NCI-H2029 treated with DMSO at 0.1 percent for 48 hours (cell line): ENCODE measurements at regions not wholly inside any gene's neighbourhood (a gene's known extent, or its start where the extent isn't known, plus 50 kb on each side); places are given as distances from the start of the nearest gene placed in this dataset.

Experiments
- DNase-seq: peaks from one replicate; lab custom pipeline; 2025; lab: John Stamatoyannopoulos, UW

DNA sequence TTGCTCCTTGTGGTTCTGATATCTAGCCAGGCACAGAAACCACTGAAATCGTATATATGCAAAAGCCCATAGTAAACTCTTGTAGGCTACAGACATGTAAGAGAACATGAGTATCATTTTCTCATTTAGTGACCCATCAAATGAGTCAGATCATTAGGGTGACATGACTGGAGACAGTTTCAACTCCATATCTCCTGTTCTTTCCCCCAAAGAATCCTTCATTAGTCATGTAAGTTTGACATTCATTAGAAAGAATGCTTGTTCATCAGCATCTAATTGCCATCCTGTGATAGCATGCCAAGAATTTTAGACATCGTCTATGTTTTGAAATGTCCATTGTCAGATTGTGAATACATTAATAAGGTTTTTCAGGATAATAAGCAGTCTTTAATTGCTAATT, 264.9 kb upstream of the TPM1 start:
- DNase-seq: no peak

DNA sequence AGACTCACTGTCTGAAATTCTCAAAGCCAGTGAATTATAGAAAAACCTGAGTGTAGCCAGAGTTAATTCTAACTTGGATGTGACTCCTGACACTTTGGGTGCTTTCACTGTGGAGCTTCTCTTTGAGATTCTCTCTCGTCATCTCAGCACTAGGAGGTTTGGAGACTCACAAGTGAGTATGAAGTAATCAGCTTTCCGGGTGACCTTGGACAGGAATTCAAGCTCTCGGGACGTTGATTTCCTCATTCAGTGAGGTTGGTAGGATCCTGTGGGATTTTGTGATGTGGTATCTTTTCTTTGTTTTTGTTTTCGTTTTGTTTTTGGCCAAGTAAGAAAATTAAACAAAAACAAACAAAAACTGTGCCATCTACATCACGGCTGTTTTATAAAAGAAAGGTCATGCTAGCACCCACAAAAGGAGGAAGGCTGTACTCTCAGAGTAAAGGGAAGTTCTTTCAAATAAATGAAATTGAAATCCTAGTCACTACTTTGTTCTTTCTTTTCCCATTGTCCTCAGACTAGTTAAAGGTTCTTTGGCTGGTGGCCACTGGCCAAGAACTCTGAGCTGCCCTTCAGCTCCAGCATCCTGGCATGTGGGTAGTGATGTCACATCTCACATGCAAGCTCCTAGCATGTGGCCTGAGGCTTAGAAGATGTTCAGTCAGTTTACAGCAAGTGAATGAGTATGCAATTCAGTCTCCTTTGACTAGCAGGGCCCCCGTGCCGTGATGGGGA, 263.3 kb upstream of the TPM1 start:
- DNase-seq: no peak

DNA sequence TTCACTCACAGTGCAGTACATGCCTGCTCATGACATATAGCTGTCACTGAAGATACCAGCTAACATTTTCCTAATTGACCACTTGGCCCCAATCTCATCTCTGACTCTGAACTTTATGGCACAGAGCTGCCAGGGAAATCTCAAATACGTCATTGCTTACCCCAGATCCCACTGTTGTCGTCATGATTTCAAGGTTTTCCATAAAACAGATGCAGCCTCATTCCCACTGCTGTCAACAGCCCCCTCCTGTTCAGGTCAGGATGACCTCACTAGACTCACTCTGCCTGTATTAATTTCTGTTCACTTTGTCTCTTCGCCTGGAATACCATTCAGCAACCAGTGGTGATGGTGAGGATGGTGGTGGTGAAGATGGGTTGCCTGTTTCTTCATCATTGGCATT, 262.6 kb upstream of the TPM1 start:
- DNase-seq: no peak

DNA sequence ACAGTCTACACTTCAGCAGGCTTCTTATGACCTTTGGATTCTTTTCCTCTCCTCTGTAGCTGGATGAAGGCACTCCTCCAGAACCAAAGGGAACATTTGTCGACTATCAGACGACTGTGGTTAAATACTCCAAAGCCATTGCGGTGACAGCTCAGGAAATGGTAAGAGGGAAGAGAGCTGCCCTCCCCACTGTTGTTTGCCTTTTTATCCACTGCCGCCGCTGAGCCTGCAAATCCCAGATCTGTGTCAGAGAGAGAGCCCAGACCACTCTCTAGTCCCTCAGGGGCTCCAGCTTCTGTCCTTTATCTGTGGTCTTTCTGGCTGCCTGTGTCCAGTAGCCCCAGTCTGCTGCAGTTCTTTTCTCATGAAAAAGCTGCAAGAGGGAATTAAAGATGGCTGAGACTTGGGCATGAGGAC, 261.5 kb upstream of the TPM1 start:
- no peak for DNase-seq

DNA sequence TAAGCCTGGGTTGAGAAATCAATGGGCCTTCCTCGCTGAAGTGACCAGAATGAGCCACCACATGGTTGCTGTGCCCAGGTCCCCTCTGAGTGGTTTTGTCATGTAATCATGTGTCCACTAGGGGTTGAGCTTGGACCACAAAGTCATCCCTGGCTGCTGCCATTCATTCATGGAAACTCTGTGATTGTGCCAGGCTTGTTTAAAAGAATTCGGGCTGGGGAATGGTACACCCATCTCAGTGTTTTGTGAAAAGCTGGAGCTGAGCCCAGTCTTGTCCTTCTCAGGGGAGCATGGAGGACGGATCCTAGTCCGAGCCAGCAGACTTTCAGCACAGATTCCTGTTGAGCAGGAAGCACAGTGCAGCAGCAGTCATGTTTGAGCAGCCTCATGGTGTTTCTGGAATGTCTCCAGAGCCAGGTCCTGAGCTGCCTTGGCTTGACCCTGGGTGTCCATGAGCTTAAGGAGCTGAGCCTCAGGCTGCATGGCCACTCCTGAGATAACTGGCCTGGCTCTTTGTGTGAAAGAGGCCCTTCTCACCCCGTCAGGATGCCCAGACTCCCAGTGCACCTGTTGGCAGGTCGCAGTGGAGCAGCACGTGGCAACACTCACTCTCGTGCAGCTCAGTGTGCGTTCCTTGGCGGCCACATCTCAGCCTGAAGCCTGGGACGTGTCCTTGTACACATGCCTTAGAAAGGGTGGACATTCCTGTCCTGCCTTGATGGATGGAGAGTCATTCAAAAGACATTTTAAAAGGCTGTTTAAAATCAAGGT, 260.3 kb upstream of the TPM1 start:
- peak; percentile 1 for DNase-seq

DNA sequence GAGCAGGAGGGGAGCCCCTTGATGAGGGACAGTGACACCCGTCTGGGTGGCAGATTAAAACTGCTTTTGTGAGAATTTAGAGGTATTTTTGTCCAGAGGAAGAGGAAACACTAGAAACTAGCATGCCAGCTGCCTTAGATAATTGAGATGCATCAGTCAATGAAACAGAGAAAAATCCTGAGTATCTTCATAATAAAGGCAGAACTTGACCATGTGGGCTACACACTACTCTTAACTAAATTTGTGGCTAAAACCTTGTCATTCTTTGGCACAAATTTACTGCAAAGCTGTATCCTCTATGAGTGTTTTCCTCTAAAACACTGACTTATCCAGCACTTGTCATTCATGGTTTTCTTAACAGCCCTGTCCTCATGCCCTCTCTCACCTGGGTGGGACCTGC, 259.7 kb upstream of the TPM1 start:
- DNase-seq: no peak

DNA sequence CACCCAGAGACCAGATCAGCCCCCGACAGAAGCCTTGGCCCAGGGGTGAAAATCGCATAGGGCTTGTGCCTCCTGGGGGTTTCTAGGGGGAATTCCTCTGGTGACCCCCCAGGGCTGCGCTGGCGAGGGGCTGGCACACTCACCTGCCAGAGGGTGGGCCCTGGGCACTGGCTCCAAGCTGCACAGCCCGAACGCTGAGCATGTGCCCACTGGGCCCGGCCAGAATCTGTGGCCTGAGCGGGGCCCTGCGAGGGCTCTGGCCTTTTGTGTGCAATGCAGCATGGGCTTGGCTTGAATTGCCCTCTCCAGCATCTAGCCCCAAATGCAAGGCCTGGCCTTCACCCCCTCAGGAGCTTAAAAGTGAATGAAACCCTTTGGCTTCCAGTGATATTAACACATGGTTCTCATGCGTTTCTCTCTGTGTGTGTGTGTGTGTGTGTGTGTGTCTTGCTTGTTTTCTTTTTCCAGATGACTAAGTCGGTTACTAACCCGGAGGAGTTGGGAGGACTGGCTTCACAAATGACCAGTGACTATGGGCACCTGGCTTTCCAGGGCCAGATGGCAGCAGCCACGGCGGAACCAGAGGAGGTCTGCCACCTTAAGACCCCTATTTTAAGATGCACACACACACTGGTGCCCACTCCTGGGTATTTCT, 259.1 kb upstream of the TPM1 start:
- DNase-seq: no peak

DNA sequence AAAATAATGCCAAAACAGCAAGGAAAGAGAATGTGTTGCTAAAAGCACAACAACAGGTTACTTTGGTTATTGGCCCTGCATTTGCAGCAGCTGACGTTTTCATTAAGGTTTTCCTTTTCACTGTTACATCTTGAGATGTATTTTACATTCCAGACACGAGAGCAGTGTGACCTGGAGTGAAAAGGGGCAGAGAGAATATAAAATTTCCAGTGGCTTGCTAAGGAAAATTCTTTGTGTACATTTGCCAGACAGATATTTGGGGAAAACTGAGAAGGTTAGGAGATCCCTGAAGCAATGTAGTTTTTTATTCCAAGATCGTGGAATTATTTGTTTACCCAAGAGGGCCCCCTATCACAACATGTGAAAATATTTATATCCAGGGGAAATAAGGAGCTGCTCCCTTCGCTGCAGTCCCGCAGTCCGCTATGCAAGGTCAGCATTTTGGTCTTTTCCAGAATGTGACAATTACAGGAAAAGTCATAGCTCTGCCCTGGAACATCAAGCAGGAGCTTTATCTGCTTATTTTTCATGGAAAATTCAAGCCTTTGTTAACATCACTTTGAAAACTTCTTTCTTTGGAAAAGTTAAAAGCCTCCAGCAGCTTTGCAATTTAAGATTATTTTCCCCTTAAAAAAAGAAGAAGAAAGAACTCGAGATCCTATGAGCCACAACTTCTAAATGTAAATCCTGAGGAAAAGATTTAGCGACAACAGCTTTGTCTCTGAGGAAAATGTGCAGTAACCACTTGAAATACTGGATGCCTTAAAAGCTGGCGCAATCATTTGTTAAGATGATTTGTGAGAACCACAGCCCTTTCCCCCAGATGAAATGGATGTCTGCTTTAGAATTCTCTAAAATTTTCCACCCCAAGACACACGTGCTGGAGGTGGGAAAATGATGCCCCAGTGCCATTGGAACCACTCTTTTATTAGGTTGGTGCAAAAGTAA, 256.4 kb upstream of the TPM1 start:
- no peak for DNase-seq

DNA sequence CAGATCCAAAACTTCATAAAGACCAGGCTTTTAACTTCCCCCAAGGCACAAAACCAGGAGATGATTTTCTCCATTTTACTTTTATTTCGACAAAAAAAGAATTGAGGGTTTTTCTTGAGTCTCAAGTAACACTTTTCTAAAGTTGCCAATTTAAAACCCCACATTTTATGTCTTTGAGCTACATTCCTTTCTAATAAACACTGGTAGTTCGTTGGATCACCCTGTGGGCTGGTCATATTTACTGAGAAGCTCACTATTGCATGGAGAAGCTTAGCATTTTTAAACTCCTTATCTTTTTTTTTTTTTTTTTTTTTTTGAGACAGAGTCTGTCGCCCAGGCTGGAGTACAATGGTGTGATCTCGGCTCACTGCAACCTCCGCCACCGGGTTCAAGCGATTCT, 255.1 kb upstream of the TPM1 start:
- no peak for DNase-seq

DNA sequence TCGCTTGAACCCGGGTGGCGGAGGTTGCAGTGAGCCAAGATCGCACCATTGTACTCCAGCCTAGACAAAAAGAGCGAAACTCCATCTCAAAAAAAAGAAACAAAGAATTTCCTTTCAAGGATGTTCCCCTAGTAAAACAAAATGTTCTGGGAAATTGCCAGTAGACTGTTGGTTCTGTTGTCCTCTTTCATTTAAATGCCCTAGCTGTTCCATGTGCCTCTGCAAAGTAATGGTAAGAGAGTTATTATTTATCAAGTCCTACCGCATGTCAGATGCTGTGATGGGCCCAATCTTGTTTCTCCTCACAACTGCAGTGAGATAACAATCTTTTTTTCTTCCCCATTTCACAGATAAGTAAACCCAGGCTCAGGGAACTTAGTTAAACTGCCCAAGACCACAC, 254.3 kb upstream of the TPM1 start:
- DNase-seq: no peak

DNA sequence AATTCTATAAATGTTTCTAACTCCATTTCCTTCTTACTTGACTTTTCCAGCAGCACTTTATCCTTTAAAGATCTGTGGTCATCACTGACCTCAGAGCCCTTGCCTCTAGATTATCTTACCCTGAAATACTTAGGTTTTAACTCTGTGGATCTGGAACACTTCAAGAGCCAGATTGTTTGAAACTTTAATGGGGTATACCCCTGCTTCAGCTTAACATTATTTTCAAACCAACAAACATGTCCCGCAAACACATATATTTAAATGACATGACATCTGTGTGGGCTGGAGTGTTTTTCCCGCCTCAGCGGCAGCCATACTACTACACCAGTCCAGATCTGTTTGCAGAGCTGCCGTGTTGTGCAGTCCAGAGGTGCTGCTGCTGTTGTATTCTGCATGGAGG, 252.0 kb upstream of the TPM1 start:
- DNase-seq: no peak

DNA sequence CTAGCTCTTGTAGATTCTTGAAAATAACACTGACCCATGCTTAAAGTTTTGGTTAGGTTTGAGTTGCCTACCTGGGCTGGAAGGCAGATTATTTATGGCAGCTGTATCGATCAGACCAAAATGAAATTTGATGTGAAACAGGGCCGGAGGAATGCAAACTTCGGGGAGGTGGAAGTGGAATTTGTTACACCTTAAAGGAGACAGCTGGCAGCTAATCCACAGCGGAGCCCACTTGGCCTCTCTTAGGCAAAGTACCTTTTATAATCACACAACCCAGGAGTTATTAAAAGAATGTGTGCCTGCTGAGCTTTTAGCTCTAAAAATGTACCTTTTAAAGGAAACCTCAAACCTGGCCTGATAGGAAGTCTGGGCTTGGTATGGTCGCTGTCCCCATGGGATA, 250.9 kb upstream of the TPM1 start:
- DNase-seq: no peak

DNA sequence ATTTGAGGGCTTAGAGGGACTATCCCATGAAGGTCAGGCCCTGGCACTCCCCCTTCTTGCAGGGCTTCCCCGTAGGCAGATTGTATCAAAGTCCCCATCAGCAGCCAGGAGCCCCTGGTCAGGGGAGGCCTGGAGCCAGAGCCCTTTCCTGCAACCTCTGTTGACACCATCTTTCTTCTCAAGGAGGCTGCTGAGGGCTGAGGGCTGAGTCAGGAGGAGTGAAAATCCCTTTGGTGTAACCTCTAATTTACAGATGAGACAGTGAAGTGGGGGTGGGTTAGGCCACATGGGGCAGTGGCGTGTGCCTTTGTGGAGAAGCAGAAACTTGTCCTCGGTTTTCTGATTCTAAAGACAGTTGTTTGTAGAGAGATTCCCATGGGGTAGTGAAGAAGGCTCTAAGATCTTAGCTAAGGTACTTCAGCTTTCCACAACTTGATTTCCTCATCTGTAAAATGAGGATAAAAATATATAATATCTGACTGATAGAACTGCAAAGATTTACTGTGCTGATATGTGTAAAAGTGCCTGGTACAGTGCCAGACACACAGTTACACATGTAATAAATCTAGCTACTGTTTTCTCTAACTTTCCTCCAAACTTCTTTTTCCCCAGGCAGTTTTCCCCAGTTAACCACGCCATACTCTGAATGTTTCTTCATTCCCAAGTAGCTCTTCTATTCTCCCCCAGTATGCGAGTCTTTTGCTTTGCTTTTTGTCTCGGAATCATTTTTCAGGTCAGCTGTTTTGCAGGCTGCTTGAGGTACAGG, 249.4 kb upstream of the TPM1 start:
- DNase-seq: no peak

DNA sequence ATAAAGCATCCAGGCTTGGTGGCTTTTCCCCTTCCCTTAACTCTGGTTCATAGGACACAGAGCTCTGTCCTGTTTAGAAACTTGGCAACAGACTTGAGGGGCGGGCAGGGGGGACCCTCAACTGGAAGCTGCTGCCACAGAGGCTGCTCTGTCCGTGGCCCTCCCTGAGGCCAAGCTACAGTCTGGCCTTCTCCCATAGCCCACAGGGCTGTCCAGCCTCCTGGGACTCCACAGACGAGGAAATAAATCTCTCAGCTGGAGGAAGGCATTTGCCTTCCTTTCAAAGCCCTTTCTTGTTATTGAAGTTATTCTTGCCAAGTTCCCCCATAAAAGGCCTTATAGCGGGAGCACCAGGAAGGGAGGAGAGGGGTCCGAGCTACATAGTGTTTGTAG, 248.8 kb upstream of the TPM1 start:
- DNase-seq: no peak

DNA sequence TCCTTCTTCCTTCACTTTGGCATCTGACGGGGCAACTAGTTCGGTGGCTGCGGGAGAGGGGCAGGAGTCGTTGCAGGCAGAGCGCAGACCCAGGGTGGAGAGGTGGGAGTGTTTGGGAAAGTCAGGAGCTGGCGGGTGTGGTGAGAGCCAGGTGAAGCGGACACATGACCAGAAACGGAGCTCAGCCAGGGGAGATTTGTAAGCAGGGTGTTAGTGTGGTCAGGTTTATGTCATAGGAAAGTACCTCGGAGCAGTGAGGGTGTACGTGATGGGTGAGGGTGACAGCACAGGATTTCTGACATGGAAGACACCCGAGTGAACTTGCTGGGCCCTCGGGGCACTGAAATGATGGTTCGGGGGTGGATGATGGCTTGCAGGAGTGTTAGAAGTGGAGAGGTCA, 247.4 kb upstream of the TPM1 start:
- no peak for DNase-seq

DNA sequence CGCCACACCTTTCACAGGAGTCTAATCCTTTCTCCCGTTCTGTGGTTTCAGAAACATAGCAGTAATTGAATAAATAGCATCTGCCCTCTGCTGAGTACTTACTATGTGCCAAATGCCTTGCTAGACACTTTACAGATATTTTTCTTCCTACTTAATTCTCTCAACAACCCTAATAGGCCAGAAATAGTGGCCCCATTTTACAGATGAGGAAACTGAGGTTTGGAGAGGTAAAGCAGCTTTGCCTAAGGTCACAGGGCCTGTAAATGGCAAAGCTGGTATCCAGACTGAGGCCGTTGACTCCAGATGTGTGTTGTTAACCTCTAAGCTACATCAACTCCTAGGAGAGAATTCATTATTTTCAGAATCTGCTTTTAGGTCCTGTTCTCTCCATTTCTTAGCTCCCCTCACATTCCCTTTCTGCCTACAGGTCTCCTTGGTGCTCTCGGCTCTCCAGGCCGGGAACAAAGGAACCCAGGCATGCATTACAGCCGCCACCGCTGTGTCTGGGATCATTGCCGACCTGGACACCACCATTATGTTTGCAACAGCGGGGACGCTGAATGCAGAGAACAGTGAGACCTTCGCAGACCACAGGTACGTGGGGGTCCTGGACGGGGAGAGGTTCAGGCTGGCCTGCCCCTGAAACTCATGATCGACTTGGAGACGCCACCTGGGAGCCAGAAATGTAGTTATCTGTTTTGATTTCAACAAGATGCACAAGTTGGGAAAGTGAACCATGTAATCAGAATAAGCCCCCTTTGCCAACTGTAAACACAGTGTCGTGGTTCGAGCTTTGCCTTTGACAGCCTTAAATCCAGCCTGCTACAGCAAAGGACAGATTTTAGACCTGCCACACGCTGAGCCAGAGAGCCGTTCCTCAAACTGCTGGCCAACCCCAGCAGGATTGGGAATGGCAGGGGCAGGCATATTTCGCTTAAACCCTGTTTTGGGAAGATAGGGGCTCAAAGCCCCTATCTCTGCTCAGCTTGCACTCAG, 246.5 kb upstream of the TPM1 start:
- DNase-seq: no peak

DNA sequence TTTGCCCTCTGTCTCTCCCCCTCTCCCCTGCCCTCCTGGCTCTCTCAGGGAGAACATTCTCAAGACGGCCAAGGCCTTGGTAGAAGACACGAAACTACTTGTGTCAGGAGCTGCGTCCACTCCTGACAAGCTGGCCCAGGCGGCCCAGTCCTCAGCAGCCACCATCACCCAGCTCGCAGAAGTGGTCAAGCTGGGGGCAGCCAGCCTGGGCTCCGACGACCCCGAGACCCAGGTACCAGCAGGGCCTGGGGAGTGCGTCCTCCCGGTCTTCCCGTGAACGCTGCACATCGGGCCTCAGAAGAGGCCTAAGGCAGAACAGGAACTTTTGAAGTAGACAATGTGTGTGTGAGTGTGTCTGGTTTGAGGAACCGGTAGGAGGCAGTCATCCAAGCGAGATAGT, 245.4 kb upstream of the TPM1 start:
- no peak for DNase-seq

DNA sequence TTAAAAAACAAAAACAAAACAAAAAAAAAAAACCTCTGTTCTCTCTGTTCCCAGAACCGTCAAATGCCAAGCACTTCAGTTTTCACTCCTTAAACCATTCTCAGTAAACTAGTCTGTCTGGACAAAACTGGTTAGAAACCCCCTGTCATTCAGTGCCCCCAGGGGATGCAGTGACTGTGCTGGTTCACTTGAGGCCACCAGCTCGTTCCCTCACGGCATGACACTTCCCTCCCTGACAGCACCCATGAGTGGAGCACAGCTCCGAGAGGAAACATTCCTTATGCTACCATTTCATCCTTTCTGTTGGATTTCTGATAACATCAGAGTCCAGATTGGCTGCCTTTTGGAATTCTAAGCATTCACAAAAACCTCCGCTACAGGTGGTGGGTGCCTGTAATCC, 244.0 kb upstream of the TPM1 start:
- DNase-seq: no peak

DNA sequence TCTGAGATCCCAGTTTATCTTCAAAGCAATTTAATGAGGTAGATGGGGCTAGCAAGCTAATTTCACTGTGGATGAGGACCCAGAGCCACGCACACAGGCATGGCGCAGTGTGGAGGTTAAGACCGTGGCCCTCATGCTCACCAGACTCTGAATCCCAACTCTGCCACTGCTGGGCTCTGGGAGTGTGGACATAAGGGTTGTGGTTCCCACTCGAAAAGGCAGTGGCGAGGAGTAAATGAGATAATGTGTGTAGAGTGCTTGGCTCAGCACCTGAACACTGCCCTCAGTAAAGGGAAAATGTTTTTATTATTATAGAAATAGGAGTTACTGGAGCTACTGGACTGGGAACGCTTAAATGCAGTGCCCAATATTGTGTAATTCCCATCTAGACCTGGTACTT, 243.5 kb upstream of the TPM1 start:
- no peak for DNase-seq

DNA sequence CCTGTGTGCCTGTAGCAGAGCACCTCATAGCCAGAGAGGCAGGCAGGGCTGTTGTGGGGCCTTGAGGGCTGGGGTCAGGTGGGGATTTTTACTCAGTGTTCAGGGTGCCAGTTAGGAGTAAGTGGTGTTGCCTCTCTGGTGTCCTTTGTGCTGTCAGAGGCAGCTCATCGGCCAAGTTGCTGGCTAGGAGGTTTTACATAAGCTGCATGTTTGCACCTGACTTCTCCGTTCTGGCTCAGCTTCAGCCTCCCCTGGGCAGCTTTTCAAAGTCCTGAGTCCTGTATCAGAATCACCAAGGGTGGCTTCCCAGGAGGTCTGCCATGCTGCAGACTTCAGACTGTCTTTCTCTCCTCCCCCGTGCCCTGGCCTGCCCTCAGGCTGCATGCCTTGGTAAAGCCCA, 242.6 kb upstream of the TPM1 start:
- no peak for DNase-seq
